Tibial nerve (tissue), 4 donors: ENCODE measurements at regions not wholly inside any gene's neighbourhood (a gene's known extent, or its start where the extent isn't known, plus 50 kb on each side); places are given as distances from the start of the nearest gene placed in this dataset.

Source experiments
- DNase-seq, 2 donors: peaks; one replicate each; pipeline ENCODE4 v3.0.0-alpha.2; 2019; ENCODE audit warnings: low spot score in 2 of 2
- H3K27ac ChIP-seq, 4 donors: fragments of 200-600 bp; sonication (generic) in 3 of 4; one replicate each; pipeline ENCODE4 v1.5.1; 2017 to 2019; ENCODE audit warnings: mild to moderate bottlenecking in 1 of 4
- H3K27me3 ChIP-seq, 2 donors: fragments of 200-600 bp; sonication (generic) in 1 of 2; one replicate each; pipeline versions ENCODE4 v1.5.1 to v1.6.0; 2017 to 2019
- H3K36me3 ChIP-seq, 3 donors: fragments of 200-600 bp; sonication (generic); one replicate each; pipeline ENCODE4 v1.5.1; 2018 to 2019
- H3K4me1 ChIP-seq, 4 donors: fragments of 200-600 bp; sonication (generic) in 3 of 4; one replicate each; pipeline ENCODE4 v1.5.1; 2017 to 2019
- H3K4me3 ChIP-seq, 4 donors: fragments of 200-600 bp; sonication (generic) in 3 of 4; one replicate each; pipeline ENCODE4 v1.5.1; 2017 to 2019; ENCODE audit warnings: mild to moderate bottlenecking in 1 of 4, moderate library complexity in 1 of 4
- H3K9me3 ChIP-seq, 4 donors: fragments of 200-600 bp; sonication (generic) in 3 of 4; one replicate each; pipeline ENCODE4 v1.5.1; 2017 to 2019
- CTCF ChIP-seq, 5 experiments: fragments of 200-600 bp in 3 of 5; fragments of 450-650 bp in 2 of 5; sonication (generic) in 3 of 5; IDR thresholded peaks; one replicate each; pipeline ENCODE4 v1.5.1; 2016 to 2019; ENCODE audit warnings: antibody characterized with exemption in 5 of 5, mild to moderate bottlenecking in 3 of 5, moderate library complexity in 2 of 5
- EP300 ChIP-seq, 2 donors: sonication (generic); formaldehyde crosslinking; IDR thresholded peaks; one replicate each; pipeline ENCODE4 v1.6.1; 2017; ENCODE audit warnings: antibody characterized with exemption in 2 of 2, mild to moderate bottlenecking in 1 of 2
- POLR2A ChIP-seq, 2 donors: fragments of 450-650 bp; IDR thresholded peaks; one replicate each; pipeline ENCODE4 v1.6.1; 2017; ENCODE audit warnings: antibody characterized with exemption in 2 of 2, mild to moderate bottlenecking in 2 of 2, moderate library complexity in 2 of 2
- WGBS, 2 donors: methylation state at CpG; one replicate each; pipeline ENCODE4 v1.1.5; 2018; 5-methylcytosine and 5-hydroxymethylcytosine counted together

GRCh38 chr15:62291262-62291661, 126.2 kb upstream of the C2CD4B start:
- Histone ChIP-seq H3K4me1 (no peaks in the 10 kb centered on the region), H3K27ac (no peak overlapping the region), H3K9me3 (peaks cover 0 to 11% (median 0%) of the 10 kb centered on the region in 4 donors), H3K36me3 (no peaks in the 10 kb centered on the region), H3K4me3 (no peak overlapping the region), H3K27me3 (peaks cover 0 to 5% of the 10 kb centered on the region in 2 donors)
- no peak for DNase-seq
- WGBS, 2 donors = 73 to 78% methylated on average over 2 of the region's 2 CpGs
- TF ChIP-seq POLR2A (IDR thresholded peaks at IDR 0.05) = no peak
- no peak for TF ChIP-seq CTCF (IDR thresholded peaks at IDR 0.05)
- no peak for TF ChIP-seq EP300 (IDR thresholded peaks at IDR 0.05)

- DNase-seq = no peak
- Histone ChIP-seq H3K9me3 (peaks cover 0 to 11% (median 0%) of the 10 kb centered on the region in 4 donors), H3K27ac (no peak overlapping the region), H3K36me3 (no peaks in the 10 kb centered on the region), H3K4me3 (no peak overlapping the region), H3K27me3 (no peaks in the 10 kb centered on the region), H3K4me1 (peaks cover 0 to 5% (median 0%) of the 10 kb centered on the region in 4 donors)
- 70 to 76% methylated on average over 12 of the region's 12 CpGs for WGBS, 2 donors
- no peak for TF ChIP-seq CTCF (IDR thresholded peaks at IDR 0.05)
- TF ChIP-seq EP300 (IDR thresholded peaks at IDR 0.05) = no peak
- no peak for TF ChIP-seq POLR2A (IDR thresholded peaks at IDR 0.05)
Observed at GRCh38 chr15:62296756-62297507, 131.8 kb upstream of the C2CD4B start.

GRCh38 chr15:62297522-62297921, 132.4 kb upstream of the C2CD4B start:
- no peak overlapping the region for H3K4me3 ChIP-seq
- no peaks in the 10 kb centered on the region for H3K36me3 ChIP-seq
- H3K9me3 ChIP-seq = peaks cover 0 to 11% (median 0%) of the 10 kb centered on the region in 4 donors
- DNase-seq = no peak
- 100% methylated on average over 1 of the region's 1 CpG for WGBS, 2 donors
- H3K27me3 ChIP-seq = no peaks in the 10 kb centered on the region
- H3K4me1 ChIP-seq = peaks cover 0 to 8% (median 0%) of the 10 kb centered on the region in 4 donors
- TF ChIP-seq POLR2A (IDR thresholded peaks at IDR 0.05) (no peak), EP300 (IDR thresholded peaks at IDR 0.05) (no peak), CTCF (IDR thresholded peaks at IDR 0.05) (no peak)
- H3K27ac ChIP-seq = no peak overlapping the region

DNA sequence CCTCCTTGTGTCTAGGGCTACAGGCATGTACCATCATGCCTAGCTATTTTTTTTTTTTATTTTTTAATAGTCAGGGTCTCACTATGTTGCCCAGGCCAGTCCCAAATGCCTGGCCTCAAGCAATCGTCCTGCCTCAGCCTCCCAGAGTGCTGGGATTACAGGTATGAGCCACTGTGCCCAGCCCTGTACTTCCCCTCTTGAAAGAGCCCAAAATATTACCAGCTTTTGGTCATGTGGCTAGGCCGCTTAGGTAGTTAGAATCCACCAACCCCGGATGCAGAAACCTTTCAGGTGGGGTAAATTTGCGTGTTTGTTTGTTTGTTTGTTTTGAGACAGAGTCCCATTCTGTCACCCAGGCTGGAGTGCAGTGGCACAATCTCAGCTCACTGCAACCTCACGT, 132.8 kb upstream of the C2CD4B start:
- H3K4me3 ChIP-seq = no peak overlapping the region
- TF ChIP-seq EP300 (IDR thresholded peaks at IDR 0.05) (no peak), POLR2A (IDR thresholded peaks at IDR 0.05) (no peak), CTCF (IDR thresholded peaks at IDR 0.05) (no peak)
- no peaks in the 10 kb centered on the region for H3K27me3 ChIP-seq
- H3K36me3 ChIP-seq = no peaks in the 10 kb centered on the region
- DNase-seq = no peak
- H3K27ac ChIP-seq = no peak overlapping the region
- H3K9me3 ChIP-seq = peaks cover 0 to 11% (median 0%) of the 10 kb centered on the region in 4 donors
- 84 to 89% methylated on average over 5 of the region's 5 CpGs for WGBS, 2 donors
- peaks cover 0 to 8% (median 0%) of the 10 kb centered on the region in 4 donors for H3K4me1 ChIP-seq

- DNase-seq = no peak
- H3K36me3 ChIP-seq = no peaks in the 10 kb centered on the region
- no peak overlapping the region for H3K4me3 ChIP-seq
- peaks cover 0 to 8% (median 0%) of the 10 kb centered on the region in 4 donors for H3K9me3 ChIP-seq
- no peak for TF ChIP-seq CTCF (IDR thresholded peaks at IDR 0.05)
- no peak for TF ChIP-seq EP300 (IDR thresholded peaks at IDR 0.05)
- TF ChIP-seq POLR2A (IDR thresholded peaks at IDR 0.05) = no peak
- WGBS, 2 donors = 86 to 90% methylated on average over 5 of the region's 5 CpGs
- H3K4me1 ChIP-seq = peaks cover 0 to 8% (median 0%) of the 10 kb centered on the region in 4 donors
- H3K27ac ChIP-seq = no peak overlapping the region
- H3K27me3 ChIP-seq = no peaks in the 10 kb centered on the region
Observed at GRCh38 chr15:62298811-62299210, 133.7 kb upstream of the C2CD4B start.
